Stimulated activated CD4-positive, alpha-beta T cell treated with anti-CD3 and anti-CD28 coated beads, Interleukin-4, amount 100 ng/mL, for 48 hours (primary cell): ENCODE measurements at regions not wholly inside any gene's neighbourhood (a gene's known extent, or its start where the extent isn't known, plus 50 kb on each side); places are given as distances from the start of the nearest gene placed in this dataset.
"Not testable (repeated sequence)": the region's sequence is repeated elsewhere in the genome, so short reads cannot be mapped to it uniquely, and the experiment has no call there.

ENCODE experiments used
- DNase-seq, 2 donors: peaks; one replicate each; pipeline ENCODE4 v3.0.0-alpha.2; 2020; ENCODE audit warnings: low read depth in 2 of 2

DNA sequence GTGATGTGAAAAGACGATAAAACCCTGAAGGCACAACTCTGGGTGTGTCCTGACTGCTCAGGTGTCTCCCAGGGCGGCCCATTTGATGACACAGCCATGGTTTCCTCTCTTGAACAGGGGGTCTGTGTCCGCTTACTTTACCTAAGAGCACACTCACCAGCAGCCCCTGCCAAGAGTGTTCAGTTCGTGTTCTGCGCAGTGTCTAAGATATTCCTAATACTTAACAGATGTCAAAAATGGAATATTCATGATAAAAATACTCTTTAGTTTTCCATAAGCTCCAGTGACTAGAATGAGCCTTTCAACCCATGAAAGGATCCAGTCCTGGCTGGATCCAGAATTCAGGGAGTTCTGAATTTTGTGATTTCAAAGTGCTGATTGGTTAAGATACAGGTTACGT lies 492.4 kb downstream of the TNS3 start:
- no peak for DNase-seq

DNA sequence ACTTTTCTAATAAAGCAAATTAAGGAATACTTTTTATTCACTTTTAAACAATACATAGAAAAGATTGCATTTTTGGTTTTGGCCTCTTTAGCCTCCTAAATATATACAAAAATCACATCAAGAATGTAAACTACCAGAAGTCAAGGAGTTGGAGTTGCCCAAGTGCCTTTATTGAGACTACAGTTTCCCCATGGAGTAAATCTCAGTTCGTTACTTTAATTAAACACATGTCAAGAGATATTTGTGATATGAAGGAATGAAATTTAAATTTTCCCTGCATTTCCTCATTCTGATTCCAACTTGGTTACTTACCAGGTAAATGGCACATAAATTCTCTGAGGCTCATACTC lies 492.9 kb downstream of the TNS3 start:
- no peak for DNase-seq

GRCh38 chr7:47088329-47089067 lies 493.4 kb downstream of the TNS3 start:
- peak in 1 of 2 donors; percentile 12 for DNase-seq

- DNase-seq = no peak
These were observed 494.0 kb downstream of the TNS3 start for GRCh38 chr7:47087866-47088265.

GRCh38 chr7:47085491-47086275 lies 496.2 kb downstream of the TNS3 start:
- no peak for DNase-seq

DNA sequence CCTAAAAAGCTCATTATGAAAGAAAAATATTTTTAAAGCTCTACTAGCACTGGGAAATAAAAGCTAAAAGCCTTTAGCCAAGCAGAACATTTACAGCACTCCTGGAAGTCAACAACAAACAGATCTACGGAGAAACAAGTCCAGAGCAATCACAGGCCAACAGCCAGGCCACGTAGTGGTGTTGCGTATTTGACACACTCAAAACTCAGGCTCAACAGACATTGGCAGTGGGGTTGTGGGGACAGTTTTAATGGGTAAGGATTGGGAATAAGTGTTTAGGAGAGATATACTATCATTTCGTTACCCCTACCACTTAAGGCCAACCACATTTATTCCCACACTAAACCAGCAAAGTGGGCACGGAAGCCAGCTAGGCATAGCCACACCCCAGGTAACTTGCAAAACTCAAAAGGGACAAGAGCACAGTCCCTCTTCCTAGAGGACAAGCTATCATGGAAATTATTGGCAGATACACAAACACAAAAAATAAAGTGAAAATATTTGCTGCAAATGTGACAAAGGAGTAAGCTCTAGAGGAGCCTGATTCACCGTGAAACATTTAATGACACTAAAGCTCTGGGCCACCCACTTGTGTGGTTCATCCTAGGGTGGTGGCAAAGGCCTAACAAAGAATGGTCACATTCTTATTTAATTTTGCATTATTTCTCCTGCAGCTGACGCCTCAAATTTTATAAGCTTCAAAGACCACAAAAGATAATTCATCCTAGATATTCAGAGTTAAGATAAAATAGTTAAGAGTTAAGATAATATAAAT lies 498.2 kb downstream of the TNS3 start:
- DNase-seq = no peak

DNA sequence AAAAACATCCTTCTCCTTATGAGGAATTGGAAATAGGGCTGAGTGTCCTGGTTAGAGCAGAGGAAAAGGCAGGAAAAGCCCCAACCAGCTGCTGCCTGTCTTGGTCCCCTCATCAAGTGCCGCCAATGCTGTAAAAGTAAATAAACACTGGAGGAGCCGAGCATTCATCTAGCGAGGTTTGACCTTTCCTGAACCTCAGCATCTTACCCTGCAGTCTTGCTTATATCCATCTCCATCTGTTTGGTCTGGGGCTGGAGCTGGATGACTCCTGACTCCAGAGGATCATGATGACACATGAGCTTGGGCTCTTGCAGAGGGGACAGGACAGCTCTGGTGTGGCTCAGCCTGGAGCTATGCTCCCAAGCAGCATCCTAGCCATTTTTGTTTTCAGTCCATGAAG lies 501.1 kb downstream of the TNS3 start:
- no peak for DNase-seq

- DNase-seq = no peak
These were observed 503.7 kb downstream of the TNS3 start for GRCh38 chr7:47078241-47078640.

GRCh38 chr7:47074702-47075153 lies 507.2 kb downstream of the TNS3 start:
- no peak for DNase-seq

- DNase-seq = no peak
These were observed 508.6 kb downstream of the TNS3 start for GRCh38 chr7:47073284-47073683.

- DNase-seq = no peak
These were observed 510.0 kb downstream of the TNS3 start for GRCh38 chr7:47071866-47072265.

- DNase-seq = no peak
These were observed 512.4 kb downstream of the TNS3 start for GRCh38 chr7:47069385-47070076.

- no peak for DNase-seq
These were observed 514.8 kb downstream of the TNS3 start for GRCh38 chr7:47066976-47067614.

- no peak for DNase-seq
These were observed 525.2 kb downstream of the TNS3 start for GRCh38 chr7:47056731-47057130.

DNA sequence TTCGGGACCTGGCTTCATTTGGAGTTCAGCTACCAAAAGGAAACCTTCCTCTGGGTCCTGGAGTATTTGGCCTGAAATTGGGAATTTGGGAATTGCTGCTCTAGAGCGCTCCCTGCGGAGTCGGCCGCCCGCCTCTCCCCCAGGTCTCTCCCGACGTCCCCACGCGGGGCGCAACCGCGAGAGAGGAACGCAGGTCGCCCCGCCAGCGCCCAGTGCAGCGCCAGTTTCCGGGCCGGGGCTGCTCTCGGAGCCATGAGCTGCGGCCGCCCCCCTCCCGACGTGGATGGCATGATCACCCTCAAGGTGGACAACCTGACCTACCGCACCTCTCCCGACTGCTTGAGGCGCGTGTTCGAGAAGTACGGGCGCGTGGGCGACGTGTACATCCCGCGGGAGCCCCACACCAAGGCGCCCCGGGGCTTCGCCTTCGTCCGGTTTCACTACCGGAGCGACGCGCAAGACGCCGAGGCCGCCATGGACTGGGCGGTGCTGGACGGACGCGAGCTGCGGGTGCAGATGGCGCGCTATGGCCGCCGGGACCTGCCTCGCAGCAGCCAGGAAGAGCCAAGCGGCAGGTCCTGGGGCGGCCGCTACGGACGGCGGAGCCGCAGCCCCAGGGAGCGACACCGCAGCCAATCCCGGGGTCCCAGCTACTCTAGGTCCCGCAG lies 529.2 kb downstream of the TNS3 start:
- DNase-seq = not testable (repeated sequence)

- DNase-seq = no peak
These were observed 532.6 kb downstream of the TNS3 start for GRCh38 chr7:47049234-47049774.

GRCh38 chr7:47047384-47047783 lies 534.5 kb downstream of the TNS3 start:
- no peak for DNase-seq

DNA sequence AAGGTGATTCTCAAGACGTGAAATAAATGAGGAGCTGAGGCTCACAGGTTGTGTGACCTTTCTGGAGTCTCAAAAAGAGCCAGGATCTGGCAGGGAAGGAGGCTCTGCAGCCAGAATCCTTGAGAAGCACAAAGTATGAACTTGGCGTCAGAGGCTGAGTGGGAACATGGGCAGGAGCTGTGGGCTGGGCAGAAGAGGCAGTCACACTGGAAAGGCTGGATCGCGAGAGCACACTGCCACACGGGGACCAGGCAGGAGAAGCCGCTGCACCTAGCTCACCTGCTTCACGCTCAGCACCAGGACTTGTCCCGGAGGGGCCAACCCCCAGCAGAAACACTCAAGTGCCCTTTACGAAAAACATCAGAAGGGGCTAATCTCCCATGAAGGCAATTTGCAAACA lies 535.0 kb downstream of the TNS3 start:
- DNase-seq = no peak

- no peak for DNase-seq
These were observed 536.5 kb downstream of the TNS3 start for GRCh38 chr7:47045207-47046051.

DNA sequence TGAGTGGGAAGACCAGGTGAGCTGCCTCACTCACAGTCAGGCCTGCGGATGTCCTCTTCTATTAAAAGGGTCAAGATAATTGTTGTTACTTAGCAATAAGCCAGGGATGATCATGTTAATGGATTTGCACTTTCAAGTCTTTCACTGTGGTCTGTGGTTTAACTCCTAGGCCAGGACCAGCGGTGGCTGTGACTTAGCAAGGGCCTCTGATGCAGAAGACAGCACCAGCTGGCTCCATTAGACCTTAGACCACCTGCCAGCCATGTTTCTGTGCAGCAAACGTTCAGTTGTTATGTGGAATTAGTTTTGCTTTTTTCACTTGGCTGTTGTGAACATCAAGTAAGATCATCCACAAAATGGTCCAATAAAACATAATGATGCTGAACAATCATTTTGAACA lies 537.3 kb downstream of the TNS3 start:
- no peak for DNase-seq
